WTC11 (cell line): ENCODE measurements at regions not wholly inside any gene's neighbourhood (a gene's known extent, or its start where the extent isn't known, plus 50 kb on each side); places are given as distances from the start of the nearest gene placed in this dataset.

ENCODE experiments used
- ATAC-seq: fragments of 200-7000 bp; cut with Tn5 transposase; 2 replicates; pipeline ENCODE4 v1.10.0; 2021; ENCODE audit warnings: mild to moderate bottlenecking, moderate library complexity
- CTCF ChIA-PET: fragments of 300-600 bp; sonication (Branson Sonifier 250); formaldehyde crosslinking; loops from one replicate; lab custom pipeline; 2021; ENCODE audit warnings: antibody characterized with exemption; lab: Charles Lee
- POLR2A ChIA-PET: fragments of 350-600 bp; sonication (Branson Sonifier 250); formaldehyde crosslinking; loops from one replicate; lab custom pipeline; 2021; ENCODE audit warnings: antibody characterized with exemption; lab: Charles Lee
- DNase-seq: peaks from one replicate; pipeline ENCODE4 v3.0.0; 2021; ENCODE audit warnings: low spot score
- H3K27ac Mint-ChIP-seq: 2 replicates; pipeline ENCODE4 v1.8.0; 2021; ENCODE audit warnings: mixed read lengths
- H3K27me3 Mint-ChIP-seq: 2 replicates; pipeline ENCODE4 v1.8.0; 2021; ENCODE audit warnings: low read depth, mild to moderate bottlenecking, moderate library complexity, mixed read lengths
- H3K36me3 Mint-ChIP-seq: 2 replicates; pipeline ENCODE4 v1.8.0; 2021; ENCODE audit warnings: mixed read lengths
- H3K4me1 Mint-ChIP-seq: 2 replicates; pipeline ENCODE4 v1.8.0; 2022; ENCODE audit warnings: mixed read lengths
- H3K4me3 Mint-ChIP-seq: 2 replicates; pipeline ENCODE4 v1.8.0; 2021; ENCODE audit warnings: mild to moderate bottlenecking, moderate library complexity, mixed read lengths
- H3K9me3 Mint-ChIP-seq: 2 replicates; pipeline ENCODE4 v1.8.0; 2021; ENCODE audit warnings: mixed read lengths
- OVOL2 ChIP-seq: fragments of 250-450 bp; sonication (Bioruptor Pico); IDR thresholded peaks from 2 replicates; pipeline ENCODE4 v1.9.0; 2021; ENCODE audit warnings: mild to moderate bottlenecking, borderline replicate concordance
- SMAD3 ChIP-seq: sonication (generic); formaldehyde crosslinking; IDR thresholded peaks from 2 replicates; pipeline ENCODE4 v1.8.0; 2022; ENCODE audit warnings: missing genetic modification reagents, mild to moderate bottlenecking, borderline replicate concordance
- SOX15 ChIP-seq: fragments of 250-450 bp; sonication (Bioruptor Pico); IDR thresholded peaks from 2 replicates; pipeline ENCODE4 v1.9.0; 2021; ENCODE audit warnings: mild to moderate bottlenecking
- TEAD4 ChIP-seq: sonication (generic); formaldehyde crosslinking; IDR thresholded peaks from 2 replicates; pipeline ENCODE4 v1.8.0; 2022; ENCODE audit warnings: mild to moderate bottlenecking, missing genetic modification reagents
- ZNF219 ChIP-seq: sonication (generic); formaldehyde crosslinking; IDR thresholded peaks from 2 replicates; pipeline ENCODE4 v1.8.0; 2023; ENCODE audit warnings: missing genetic modification reagents, mild to moderate bottlenecking, borderline replicate concordance
- TF ChIP-seq, protein P1 (sequence below): fragments of 250-450 bp; sonication (Bioruptor Pico); IDR thresholded peaks from 2 replicates; pipeline ENCODE4 v1.9.0; 2021; ENCODE audit warnings: mild to moderate bottlenecking
- TF ChIP-seq, protein P2 (sequence below): sonication (generic); formaldehyde crosslinking; IDR thresholded peaks from 2 replicates; pipeline ENCODE4 v1.8.0; 2023; ENCODE audit warnings: missing genetic modification reagents
- TF ChIP-seq, protein P3 (sequence below): sonication (generic); formaldehyde crosslinking; IDR thresholded peaks from 2 replicates; pipeline ENCODE4 v1.8.1; 2022; ENCODE audit warnings: missing genetic modification reagents, borderline replicate concordance
- TF ChIP-seq, protein P4 (sequence below): sonication (generic); formaldehyde crosslinking; IDR thresholded peaks from 2 replicates; pipeline ENCODE4 v1.8.1; 2023; ENCODE audit warnings: mild to moderate bottlenecking, missing genetic modification reagents
- TF ChIP-seq, protein P5 (sequence below): sonication (generic); formaldehyde crosslinking; IDR thresholded peaks from 2 replicates; pipeline ENCODE4 v1.8.0; 2022; ENCODE audit warnings: missing genetic modification reagents
- TF ChIP-seq, protein P6 (sequence below): sonication (generic); formaldehyde crosslinking; IDR thresholded peaks from 2 replicates; pipeline ENCODE4 v1.8.1; 2022; ENCODE audit warnings: low read depth, mild to moderate bottlenecking, moderate library complexity, missing genetic modification reagents, borderline replicate concordance
- TF ChIP-seq, protein P7 (sequence below): sonication (generic); formaldehyde crosslinking; IDR thresholded peaks from 2 replicates; pipeline ENCODE4 v1.8.1; 2022; ENCODE audit warnings: mild to moderate bottlenecking, missing genetic modification reagents, moderate library complexity, borderline replicate concordance
- TF ChIP-seq, protein P8 (sequence below): fragments of 200-600 bp; IDR thresholded peaks from 2 replicates; pipeline ENCODE4 v1.8.0; 2022; ENCODE audit warnings: antibody characterized with exemption
- TF ChIP-seq, protein P9 (sequence below): fragments of 250-450 bp; sonication (Bioruptor Pico); IDR thresholded peaks from 2 replicates; pipeline ENCODE4 v1.9.0; 2021; ENCODE audit warnings: moderate library complexity, mild to moderate bottlenecking, inconsistent platforms, borderline replicate concordance

DNA sequence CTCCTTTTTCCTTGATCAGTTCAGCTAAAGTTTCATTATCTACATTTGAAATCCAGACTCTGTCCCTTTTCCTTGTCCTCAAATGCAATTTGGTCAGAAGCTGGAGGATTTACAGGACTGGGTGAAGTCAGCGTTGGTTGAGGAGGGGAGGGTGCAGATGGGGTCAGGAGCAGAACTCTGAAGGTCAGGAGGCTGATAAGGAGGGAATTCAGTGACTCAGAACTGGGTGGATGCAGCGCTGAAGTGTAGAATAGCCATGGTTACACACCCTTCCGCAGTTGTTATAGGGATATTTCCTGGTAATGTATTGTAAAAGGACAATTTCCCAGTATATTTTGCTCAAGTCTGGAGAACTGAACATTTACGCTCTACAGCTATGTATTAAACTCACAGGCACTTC is 133.1 kb upstream of the FOXA2 start:
- Mint-ChIP-seq H3K9me3 (peaks cover 15% of the 10 kb centered on the region), H3K27ac (no peak overlapping the region), H3K4me3 (no peak overlapping the region), H3K27me3 (peaks cover 5% of the 10 kb centered on the region), H3K4me1 (peaks cover 6% of the 10 kb centered on the region), H3K36me3 (no peaks in the 10 kb centered on the region)
- CTCF ChIA-PET = no interaction called here
- ATAC-seq (no peak), DNase-seq (no peak)
- POLR2A ChIA-PET = no interaction called here
- TF ChIP-seq, protein P1, sequence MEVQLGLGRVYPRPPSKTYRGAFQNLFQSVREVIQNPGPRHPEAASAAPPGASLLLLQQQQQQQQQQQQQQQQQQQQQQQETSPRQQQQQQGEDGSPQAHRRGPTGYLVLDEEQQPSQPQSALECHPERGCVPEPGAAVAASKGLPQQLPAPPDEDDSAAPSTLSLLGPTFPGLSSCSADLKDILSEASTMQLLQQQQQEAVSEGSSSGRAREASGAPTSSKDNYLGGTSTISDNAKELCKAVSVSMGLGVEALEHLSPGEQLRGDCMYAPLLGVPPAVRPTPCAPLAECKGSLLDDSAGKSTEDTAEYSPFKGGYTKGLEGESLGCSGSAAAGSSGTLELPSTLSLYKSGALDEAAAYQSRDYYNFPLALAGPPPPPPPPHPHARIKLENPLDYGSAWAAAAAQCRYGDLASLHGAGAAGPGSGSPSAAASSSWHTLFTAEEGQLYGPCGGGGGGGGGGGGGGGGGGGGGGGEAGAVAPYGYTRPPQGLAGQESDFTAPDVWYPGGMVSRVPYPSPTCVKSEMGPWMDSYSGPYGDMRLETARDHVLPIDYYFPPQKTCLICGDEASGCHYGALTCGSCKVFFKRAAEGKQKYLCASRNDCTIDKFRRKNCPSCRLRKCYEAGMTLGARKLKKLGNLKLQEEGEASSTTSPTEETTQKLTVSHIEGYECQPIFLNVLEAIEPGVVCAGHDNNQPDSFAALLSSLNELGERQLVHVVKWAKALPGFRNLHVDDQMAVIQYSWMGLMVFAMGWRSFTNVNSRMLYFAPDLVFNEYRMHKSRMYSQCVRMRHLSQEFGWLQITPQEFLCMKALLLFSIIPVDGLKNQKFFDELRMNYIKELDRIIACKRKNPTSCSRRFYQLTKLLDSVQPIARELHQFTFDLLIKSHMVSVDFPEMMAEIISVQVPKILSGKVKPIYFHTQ (CRISPR knock-in tag) = no peak
- TF ChIP-seq ZNF219 (CRISPR knock-in tag) = no peak

DNA sequence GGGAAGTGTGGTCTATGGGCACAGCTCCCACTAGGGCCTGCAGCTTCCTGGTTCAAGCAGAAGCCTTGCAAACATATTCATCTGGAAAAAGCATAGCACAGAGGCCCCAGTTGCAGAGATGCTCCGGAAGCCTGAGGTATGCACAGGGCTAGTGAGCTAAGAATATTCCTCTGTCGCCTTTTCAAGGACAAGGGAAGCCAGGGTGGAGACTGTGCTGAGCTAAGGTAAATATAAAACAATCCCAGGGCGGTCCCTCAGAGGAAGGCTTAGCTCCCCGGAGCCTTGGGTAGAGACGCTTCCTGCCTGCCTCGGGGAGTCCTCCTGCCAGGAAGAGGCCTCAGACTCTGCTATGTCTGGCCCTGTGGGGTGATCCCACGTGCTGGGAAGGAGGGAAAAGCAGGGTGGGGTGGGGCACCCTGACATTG is 134.8 kb upstream of the FOXA2 start:
- no peak for DNase-seq
- TF ChIP-seq OVOL2 (CRISPR knock-in tag) (no peak), TEAD4 (no peak), SMAD3 (CRISPR knock-in tag) (no peak), SOX15 (CRISPR knock-in tag) (no peak)
- TF ChIP-seq, protein P2, sequence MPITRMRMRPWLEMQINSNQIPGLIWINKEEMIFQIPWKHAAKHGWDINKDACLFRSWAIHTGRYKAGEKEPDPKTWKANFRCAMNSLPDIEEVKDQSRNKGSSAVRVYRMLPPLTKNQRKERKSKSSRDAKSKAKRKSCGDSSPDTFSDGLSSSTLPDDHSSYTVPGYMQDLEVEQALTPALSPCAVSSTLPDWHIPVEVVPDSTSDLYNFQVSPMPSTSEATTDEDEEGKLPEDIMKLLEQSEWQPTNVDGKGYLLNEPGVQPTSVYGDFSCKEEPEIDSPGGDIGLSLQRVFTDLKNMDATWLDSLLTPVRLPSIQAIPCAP (CRISPR knock-in tag) = no peak
- TF ChIP-seq, protein P3, sequence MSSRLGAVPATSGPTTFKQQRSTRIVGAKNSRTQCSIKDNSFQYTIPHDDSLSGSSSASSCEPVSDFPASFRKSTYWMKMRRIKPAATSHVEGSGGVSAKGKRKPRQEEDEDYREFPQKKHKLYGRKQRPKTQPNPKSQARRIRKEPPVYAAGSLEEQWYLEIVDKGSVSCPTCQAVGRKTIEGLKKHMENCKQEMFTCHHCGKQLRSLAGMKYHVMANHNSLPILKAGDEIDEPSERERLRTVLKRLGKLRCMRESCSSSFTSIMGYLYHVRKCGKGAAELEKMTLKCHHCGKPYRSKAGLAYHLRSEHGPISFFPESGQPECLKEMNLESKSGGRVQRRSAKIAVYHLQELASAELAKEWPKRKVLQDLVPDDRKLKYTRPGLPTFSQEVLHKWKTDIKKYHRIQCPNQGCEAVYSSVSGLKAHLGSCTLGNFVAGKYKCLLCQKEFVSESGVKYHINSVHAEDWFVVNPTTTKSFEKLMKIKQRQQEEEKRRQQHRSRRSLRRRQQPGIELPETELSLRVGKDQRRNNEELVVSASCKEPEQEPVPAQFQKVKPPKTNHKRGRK (CRISPR knock-in tag) = no peak
- TF ChIP-seq, protein P4, sequence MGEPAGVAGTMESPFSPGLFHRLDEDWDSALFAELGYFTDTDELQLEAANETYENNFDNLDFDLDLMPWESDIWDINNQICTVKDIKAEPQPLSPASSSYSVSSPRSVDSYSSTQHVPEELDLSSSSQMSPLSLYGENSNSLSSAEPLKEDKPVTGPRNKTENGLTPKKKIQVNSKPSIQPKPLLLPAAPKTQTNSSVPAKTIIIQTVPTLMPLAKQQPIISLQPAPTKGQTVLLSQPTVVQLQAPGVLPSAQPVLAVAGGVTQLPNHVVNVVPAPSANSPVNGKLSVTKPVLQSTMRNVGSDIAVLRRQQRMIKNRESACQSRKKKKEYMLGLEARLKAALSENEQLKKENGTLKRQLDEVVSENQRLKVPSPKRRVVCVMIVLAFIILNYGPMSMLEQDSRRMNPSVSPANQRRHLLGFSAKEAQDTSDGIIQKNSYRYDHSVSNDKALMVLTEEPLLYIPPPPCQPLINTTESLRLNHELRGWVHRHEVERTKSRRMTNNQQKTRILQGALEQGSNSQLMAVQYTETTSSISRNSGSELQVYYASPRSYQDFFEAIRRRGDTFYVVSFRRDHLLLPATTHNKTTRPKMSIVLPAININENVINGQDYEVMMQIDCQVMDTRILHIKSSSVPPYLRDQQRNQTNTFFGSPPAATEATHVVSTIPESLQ (CRISPR knock-in tag) = no peak
- TF ChIP-seq, protein P5, sequence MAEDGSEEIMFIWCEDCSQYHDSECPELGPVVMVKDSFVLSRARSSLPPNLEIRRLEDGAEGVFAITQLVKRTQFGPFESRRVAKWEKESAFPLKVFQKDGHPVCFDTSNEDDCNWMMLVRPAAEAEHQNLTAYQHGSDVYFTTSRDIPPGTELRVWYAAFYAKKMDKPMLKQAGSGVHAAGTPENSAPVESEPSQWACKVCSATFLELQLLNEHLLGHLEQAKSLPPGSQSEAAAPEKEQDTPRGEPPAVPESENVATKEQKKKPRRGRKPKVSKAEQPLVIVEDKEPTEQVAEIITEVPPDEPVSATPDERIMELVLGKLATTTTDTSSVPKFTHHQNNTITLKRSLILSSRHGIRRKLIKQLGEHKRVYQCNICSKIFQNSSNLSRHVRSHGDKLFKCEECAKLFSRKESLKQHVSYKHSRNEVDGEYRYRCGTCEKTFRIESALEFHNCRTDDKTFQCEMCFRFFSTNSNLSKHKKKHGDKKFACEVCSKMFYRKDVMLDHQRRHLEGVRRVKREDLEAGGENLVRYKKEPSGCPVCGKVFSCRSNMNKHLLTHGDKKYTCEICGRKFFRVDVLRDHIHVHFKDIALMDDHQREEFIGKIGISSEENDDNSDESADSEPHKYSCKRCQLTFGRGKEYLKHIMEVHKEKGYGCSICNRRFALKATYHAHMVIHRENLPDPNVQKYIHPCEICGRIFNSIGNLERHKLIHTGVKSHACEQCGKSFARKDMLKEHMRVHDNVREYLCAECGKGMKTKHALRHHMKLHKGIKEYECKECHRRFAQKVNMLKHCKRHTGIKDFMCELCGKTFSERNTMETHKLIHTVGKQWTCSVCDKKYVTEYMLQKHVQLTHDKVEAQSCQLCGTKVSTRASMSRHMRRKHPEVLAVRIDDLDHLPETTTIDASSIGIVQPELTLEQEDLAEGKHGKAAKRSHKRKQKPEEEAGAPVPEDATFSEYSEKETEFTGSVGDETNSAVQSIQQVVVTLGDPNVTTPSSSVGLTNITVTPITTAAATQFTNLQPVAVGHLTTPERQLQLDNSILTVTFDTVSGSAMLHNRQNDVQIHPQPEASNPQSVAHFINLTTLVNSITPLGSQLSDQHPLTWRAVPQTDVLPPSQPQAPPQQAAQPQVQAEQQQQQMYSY (CRISPR knock-in tag) = no peak
- TF ChIP-seq, protein P6, sequence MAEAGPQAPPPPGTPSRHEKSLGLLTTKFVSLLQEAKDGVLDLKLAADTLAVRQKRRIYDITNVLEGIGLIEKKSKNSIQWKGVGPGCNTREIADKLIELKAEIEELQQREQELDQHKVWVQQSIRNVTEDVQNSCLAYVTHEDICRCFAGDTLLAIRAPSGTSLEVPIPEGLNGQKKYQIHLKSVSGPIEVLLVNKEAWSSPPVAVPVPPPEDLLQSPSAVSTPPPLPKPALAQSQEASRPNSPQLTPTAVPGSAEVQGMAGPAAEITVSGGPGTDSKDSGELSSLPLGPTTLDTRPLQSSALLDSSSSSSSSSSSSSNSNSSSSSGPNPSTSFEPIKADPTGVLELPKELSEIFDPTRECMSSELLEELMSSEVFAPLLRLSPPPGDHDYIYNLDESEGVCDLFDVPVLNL (CRISPR knock-in tag) = no peak
- TF ChIP-seq, protein P7, sequence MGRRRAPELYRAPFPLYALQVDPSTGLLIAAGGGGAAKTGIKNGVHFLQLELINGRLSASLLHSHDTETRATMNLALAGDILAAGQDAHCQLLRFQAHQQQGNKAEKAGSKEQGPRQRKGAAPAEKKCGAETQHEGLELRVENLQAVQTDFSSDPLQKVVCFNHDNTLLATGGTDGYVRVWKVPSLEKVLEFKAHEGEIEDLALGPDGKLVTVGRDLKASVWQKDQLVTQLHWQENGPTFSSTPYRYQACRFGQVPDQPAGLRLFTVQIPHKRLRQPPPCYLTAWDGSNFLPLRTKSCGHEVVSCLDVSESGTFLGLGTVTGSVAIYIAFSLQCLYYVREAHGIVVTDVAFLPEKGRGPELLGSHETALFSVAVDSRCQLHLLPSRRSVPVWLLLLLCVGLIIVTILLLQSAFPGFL (CRISPR knock-in tag) = no peak
- TF ChIP-seq, protein P8, sequence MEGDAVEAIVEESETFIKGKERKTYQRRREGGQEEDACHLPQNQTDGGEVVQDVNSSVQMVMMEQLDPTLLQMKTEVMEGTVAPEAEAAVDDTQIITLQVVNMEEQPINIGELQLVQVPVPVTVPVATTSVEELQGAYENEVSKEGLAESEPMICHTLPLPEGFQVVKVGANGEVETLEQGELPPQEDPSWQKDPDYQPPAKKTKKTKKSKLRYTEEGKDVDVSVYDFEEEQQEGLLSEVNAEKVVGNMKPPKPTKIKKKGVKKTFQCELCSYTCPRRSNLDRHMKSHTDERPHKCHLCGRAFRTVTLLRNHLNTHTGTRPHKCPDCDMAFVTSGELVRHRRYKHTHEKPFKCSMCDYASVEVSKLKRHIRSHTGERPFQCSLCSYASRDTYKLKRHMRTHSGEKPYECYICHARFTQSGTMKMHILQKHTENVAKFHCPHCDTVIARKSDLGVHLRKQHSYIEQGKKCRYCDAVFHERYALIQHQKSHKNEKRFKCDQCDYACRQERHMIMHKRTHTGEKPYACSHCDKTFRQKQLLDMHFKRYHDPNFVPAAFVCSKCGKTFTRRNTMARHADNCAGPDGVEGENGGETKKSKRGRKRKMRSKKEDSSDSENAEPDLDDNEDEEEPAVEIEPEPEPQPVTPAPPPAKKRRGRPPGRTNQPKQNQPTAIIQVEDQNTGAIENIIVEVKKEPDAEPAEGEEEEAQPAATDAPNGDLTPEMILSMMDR = no peak
- TF ChIP-seq, protein P9, sequence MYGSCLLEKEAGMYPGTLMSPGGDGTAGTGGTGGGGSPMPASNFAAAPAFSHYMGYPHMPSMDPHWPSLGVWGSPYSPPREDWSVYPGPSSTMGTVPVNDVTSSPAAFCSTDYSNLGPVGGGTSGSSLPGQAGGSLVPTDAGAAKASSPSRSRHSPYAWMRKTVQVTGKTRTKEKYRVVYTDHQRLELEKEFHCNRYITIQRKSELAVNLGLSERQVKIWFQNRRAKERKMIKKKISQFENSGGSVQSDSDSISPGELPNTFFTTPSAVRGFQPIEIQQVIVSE (CRISPR knock-in tag) = no peak
- TF ChIP-seq, protein P1 (CRISPR knock-in tag) = no peak

More for the DNA sequence above, 134.8 kb upstream of the FOXA2 start:
- Mint-ChIP-seq H3K4me1 (peaks cover 6% of the 10 kb centered on the region), H3K27ac (no peak overlapping the region), H3K27me3 (peaks cover 5% of the 10 kb centered on the region), H3K4me3 (no peak overlapping the region), H3K36me3 (no peaks in the 10 kb centered on the region), H3K9me3 (peaks cover 2% of the 10 kb centered on the region)
- POLR2A ChIA-PET = no interaction called here
- ATAC-seq = peak; percentile 79
- CTCF ChIA-PET = interaction anchor here (0.8 to 1.6 kb wide), 7 partner anchors 16 to 526 kb away, joined by 3 to 10 read pairs (median 4); no protein-coding TSS in a partner anchor
